RKO (cell line): ENCODE measurements at regions not wholly inside any gene's neighbourhood (a gene's known extent, or its start where the extent isn't known, plus 50 kb on each side); places are given as distances from the start of the nearest gene placed in this dataset.

ENCODE experiments used
- DNase-seq: peaks from one replicate; pipeline ENCODE4 v3.0.0-alpha.2; 2016; ENCODE audit warnings: low spot score

GRCh38 chr12:76707772-76708171 lies 56.1 kb upstream of the ZDHHC17 start:
- no peak for DNase-seq

- DNase-seq, result no peak
Measured at GRCh38 chr12:76708296-76708695, 55.6 kb upstream of the ZDHHC17 start.

- DNase-seq, result no peak
Measured at GRCh38 chr12:76711241-76711640, 52.7 kb upstream of the ZDHHC17 start.

GRCh38 chr12:76713130-76713529 lies 50.8 kb upstream of the ZDHHC17 start:
- DNase-seq, result no peak

- no peak for DNase-seq
Measured at GRCh38 chr12:76713986-76714385, 49.9 kb upstream of the ZDHHC17 start.
